Fibroblast of lung (primary cell): ENCODE measurements at regions not wholly inside any gene's neighbourhood (a gene's known extent, or its start where the extent isn't known, plus 50 kb on each side); places are given as distances from the start of the nearest gene placed in this dataset.

Experiments
- DNase-seq, 2 donors: peaks; one replicate each; pipeline versions ENCODE4 v3.0.0 to v3.0.0-alpha.2; 2010; ENCODE audit warnings: low read depth in 2 of 2
- H2AFZ ChIP-seq: 2 replicates; pipeline ENCODE4 v1.5.1; 2012; ENCODE audit warnings: low read length, control low read depth, inconsistent platforms
- H3K27ac ChIP-seq: 2 replicates; pipeline ENCODE4 v1.5.1; 2011; ENCODE audit warnings: low read length, control low read depth; ENCODE audit not compliant: insufficient read depth
- H3K27me3 ChIP-seq: 2 replicates; pipeline ENCODE4 v1.5.1; 2011; ENCODE audit warnings: mild to moderate bottlenecking, low read length; ENCODE audit not compliant: control insufficient read depth, insufficient read depth
- H3K36me3 ChIP-seq: 2 replicates; pipeline ENCODE4 v1.5.1; 2011; ENCODE audit warnings: low read length; ENCODE audit not compliant: control insufficient read depth, insufficient read depth
- H3K4me1 ChIP-seq: 2 replicates; pipeline ENCODE4 v1.5.1; 2011; ENCODE audit warnings: low read length; ENCODE audit not compliant: control insufficient read depth, insufficient read depth; ENCODE audit errors: extremely low read depth
- H3K4me2 ChIP-seq: 2 replicates; pipeline ENCODE4 v1.5.1; 2011; ENCODE audit warnings: low read length, control low read depth; ENCODE audit not compliant: insufficient read depth; ENCODE audit errors: extremely low read depth
- H3K4me3 ChIP-seq, 4 experiments: fragments of 200-600 bp in 1 of 4; sonication (generic) in 1 of 4; replicated peaks in 1 of 4; 2 replicates each; pipeline ENCODE4 v1.5.1; 2011 to 2016; ENCODE audit warnings: low read length in 4 of 4, low read depth in 3 of 4, mild to moderate bottlenecking in 3 of 4, control low read depth in 2 of 4, inconsistent platforms in 1 of 4, mixed read lengths in 1 of 4; ENCODE audit not compliant: insufficient read depth in 1 of 4; ENCODE audit errors: control extremely low read depth in 1 of 4
- H3K79me2 ChIP-seq: 2 replicates; pipeline ENCODE4 v1.5.1; 2012; ENCODE audit warnings: mild to moderate bottlenecking, low read length, inconsistent platforms; ENCODE audit not compliant: control insufficient read depth, insufficient read depth
- H3K9ac ChIP-seq: 2 replicates; pipeline ENCODE4 v1.5.1; 2011; ENCODE audit warnings: mild to moderate bottlenecking, low read length, control low read depth; ENCODE audit not compliant: insufficient read depth
- H3K9me3 ChIP-seq: 2 replicates; pipeline ENCODE4 v1.5.1; 2012; ENCODE audit warnings: low read depth, low read length; ENCODE audit not compliant: control insufficient read depth, insufficient read depth
- H4K20me1 ChIP-seq: 2 replicates; pipeline ENCODE4 v1.5.1; 2011; ENCODE audit warnings: low read length; ENCODE audit not compliant: control insufficient read depth, insufficient read depth; ENCODE audit errors: extremely low read depth
- CTCF ChIP-seq, 2 donors: IDR thresholded peaks in 1 of 2; conservative IDR thresholded peaks in 1 of 2; 1 replicate in 1 of 2; 2 replicates in 1 of 2; pipeline ENCODE4 v1.5.1; 2011 to 2012; ENCODE audit warnings: low read length in 2 of 2, control low read depth in 1 of 2, inconsistent platforms in 1 of 2, low read depth in 1 of 2, mild to moderate bottlenecking in 1 of 2
- EZH2 ChIP-seq: IDR thresholded peaks from 2 replicates; pipeline ENCODE4 v1.5.1; 2012; ENCODE audit warnings: low read length, control low read depth, mild to moderate bottlenecking; ENCODE audit errors: missing control alignments

GRCh38 chr3:182644013-182644412 is 149.3 kb upstream of the ATP11B start:
- Histone ChIP-seq H3K9ac (no peak overlapping the region), H3K4me1 (no peaks in the 10 kb centered on the region), H3K36me3 (no peaks in the 10 kb centered on the region), H2AFZ (no peak overlapping the region), H3K4me3 (no peak overlapping the region), H3K9me3 (no peaks in the 10 kb centered on the region), H3K27ac (no peak overlapping the region), H3K79me2 (no peaks in the 10 kb centered on the region), H3K27me3 (no peaks in the 10 kb centered on the region), H3K4me2 (no peak overlapping the region), H4K20me1 (no peaks in the 10 kb centered on the region)
- DNase-seq: no peak
- no peak for TF ChIP-seq CTCF (conservative IDR thresholded peaks at IDR 0.05 in 1 of 2, IDR thresholded peaks at IDR 0.05 in 1 of 2; ENCODE audit: low read depth in 1 of 2, low read length in 2 of 2)

GRCh38 chr3:182644790-182645433 is 148.4 kb upstream of the ATP11B start:
- Histone ChIP-seq H4K20me1 (no peaks in the 10 kb centered on the region), H3K36me3 (no peaks in the 10 kb centered on the region), H3K9ac (no peak overlapping the region), H2AFZ (no peak overlapping the region), H3K9me3 (no peaks in the 10 kb centered on the region), H3K27me3 (no peaks in the 10 kb centered on the region), H3K4me1 (no peaks in the 10 kb centered on the region), H3K4me3 (no peak overlapping the region), H3K79me2 (no peaks in the 10 kb centered on the region), H3K27ac (no peak overlapping the region), H3K4me2 (no peak overlapping the region)
- TF ChIP-seq CTCF (conservative IDR thresholded peaks at IDR 0.05 in 1 of 2, IDR thresholded peaks at IDR 0.05 in 1 of 2; ENCODE audit: low read depth in 1 of 2, low read length in 2 of 2): no peak
- no peak for TF ChIP-seq EZH2
- peak in 1 of 2 donors; percentile 4 for DNase-seq

- no peaks in the 10 kb centered on the region for H3K27me3 ChIP-seq
- H3K4me3 ChIP-seq: no peak overlapping the region
- no peak overlapping the region for H3K9ac ChIP-seq
- DNase-seq: no peak
- no peak overlapping the region for H3K27ac ChIP-seq
- no peaks in the 10 kb centered on the region for H3K36me3 ChIP-seq
- H3K9me3 ChIP-seq: no peaks in the 10 kb centered on the region
- H2AFZ ChIP-seq: no peak overlapping the region
- no peak for TF ChIP-seq CTCF (conservative IDR thresholded peaks at IDR 0.05 in 1 of 2, IDR thresholded peaks at IDR 0.05 in 1 of 2; ENCODE audit: low read depth in 1 of 2, low read length in 2 of 2)
- TF ChIP-seq EZH2: no peak
- H3K4me2 ChIP-seq: no peak overlapping the region
- H4K20me1 ChIP-seq: no peaks in the 10 kb centered on the region
- no peaks in the 10 kb centered on the region for H3K4me1 ChIP-seq
- no peaks in the 10 kb centered on the region for H3K79me2 ChIP-seq
Observed at GRCh38 chr3:182650568-182651128, 142.7 kb upstream of the ATP11B start.
